ENCODE measurements at regions not wholly inside any gene's neighbourhood (a gene's known extent, or its start where the extent isn't known, plus 50 kb on each side); places are given as distances from the start of the nearest gene placed in this dataset.

DNA sequence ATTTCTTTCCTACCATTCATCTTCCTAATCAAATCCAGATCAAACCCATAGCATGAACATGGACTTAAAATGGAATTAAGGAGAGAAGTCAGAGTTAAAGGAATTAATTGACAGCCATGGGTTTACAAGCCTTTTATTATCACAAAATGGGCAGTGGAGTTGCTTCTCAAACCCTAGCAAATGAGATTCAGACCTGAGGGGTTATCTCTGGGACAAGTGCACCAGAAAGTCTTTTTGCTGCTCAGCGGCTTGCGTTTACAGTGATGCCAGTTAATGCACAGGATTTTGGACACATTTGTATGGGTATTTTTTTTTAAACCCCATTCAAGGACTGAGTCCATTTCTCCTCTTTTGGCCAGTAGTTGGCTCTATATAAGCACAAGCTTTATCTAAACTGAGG, 503.0 kb downstream of the EFNB2 start:
- DNase-seq (ENCODE audit: low spot score) = no peak
- in situ Hi-C loops (cut with MboI; ENCODE audit: low sequenced_read_pairs, unreplicated experiment) = no loop called here
- no peak for TF ChIP-seq CTCF (IDR thresholded peaks at IDR 0.05; ENCODE audit: borderline replicate concordance, control extremely low read depth, extremely low read depth, insufficient read depth, missing control alignments)

DNA sequence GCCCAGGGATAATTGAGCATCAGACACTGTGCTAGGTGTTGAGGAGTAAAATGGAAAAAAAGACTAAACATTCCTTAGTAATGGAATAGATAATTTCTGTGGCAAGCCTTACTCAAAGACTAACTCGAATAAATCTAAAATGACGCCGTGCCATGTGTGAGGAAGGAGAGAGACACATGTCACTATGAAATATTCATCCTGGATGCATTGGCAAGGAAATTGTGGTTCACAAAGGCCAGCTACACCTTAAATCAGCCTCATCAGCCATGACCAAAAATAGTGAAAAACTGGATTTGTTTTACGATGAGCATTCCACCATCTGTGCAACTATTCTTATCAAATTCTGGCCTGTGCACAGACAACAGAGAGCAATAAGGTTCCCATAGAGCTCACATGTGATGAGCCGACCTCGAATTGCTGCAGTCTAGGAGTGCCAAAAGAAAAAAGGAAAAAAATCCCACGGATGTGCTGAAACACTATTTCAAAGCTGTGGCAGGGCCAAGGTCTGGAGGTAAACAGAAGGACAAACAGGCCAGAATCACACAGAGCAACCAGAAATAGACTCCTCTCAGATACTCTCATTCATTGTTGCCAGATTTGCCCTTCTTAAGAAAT, 505.7 kb downstream of the EFNB2 start:
- DNase-seq (ENCODE audit: low spot score) = no peak
- no peak for TF ChIP-seq CTCF (IDR thresholded peaks at IDR 0.05; ENCODE audit: borderline replicate concordance, control extremely low read depth, extremely low read depth, insufficient read depth, missing control alignments)
- in situ Hi-C loops (cut with MboI; ENCODE audit: low sequenced_read_pairs, unreplicated experiment) = no loop called here

DNA sequence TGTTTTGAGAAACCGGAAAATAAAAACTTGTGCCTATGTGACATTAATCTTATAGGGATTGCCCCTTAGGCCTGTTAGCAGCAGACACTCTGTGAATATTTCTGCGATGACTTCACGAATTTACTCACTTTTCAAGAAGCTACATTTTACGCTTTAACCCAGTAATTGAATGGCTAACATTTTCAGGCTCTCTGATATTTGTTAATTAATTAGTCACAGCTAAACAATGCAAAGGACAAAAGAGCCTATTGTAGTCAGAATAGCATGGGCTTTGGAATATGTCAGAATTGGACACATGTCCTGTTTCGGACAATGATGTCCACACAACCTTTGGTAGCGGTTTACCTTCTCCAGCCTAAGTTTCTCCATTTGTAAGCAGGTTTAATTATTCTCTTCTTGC, 506.6 kb downstream of the EFNB2 start:
- DNase-seq (ENCODE audit: low spot score) = no peak
- TF ChIP-seq CTCF (IDR thresholded peaks at IDR 0.05; ENCODE audit: borderline replicate concordance, control extremely low read depth, extremely low read depth, insufficient read depth, missing control alignments) = no peak
- in situ Hi-C loops (cut with MboI; ENCODE audit: low sequenced_read_pairs, unreplicated experiment) = no loop called here

GRCh38 chr13:106011600-106011999, 523.9 kb downstream of the EFNB2 start:
- no peak for DNase-seq (ENCODE audit: low spot score)
- in situ Hi-C loops (cut with MboI; ENCODE audit: low sequenced_read_pairs, unreplicated experiment) = no loop called here

DNA sequence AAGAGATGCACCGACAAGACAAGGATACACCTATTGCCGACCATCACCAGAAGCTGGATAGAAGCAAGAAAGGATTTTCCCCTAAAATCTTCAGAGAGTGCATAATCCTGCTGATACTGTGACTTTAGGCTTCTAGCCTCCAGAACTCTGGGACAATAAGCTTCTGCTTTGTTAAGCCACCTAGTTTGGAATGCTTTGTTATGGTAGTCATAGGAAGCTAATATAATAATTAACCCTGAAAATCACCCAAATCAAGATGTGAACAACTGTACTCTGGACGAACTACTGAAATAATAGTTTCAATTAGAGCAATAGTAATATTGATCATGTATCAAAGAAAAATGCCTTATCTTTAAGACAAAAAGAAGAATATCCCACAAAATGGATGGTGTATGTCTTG, 524.6 kb downstream of the EFNB2 start:
- in situ Hi-C loops (cut with MboI; ENCODE audit: low sequenced_read_pairs, unreplicated experiment) = no loop called here
- no peak for DNase-seq (ENCODE audit: low spot score)
- no peak for TF ChIP-seq CTCF (IDR thresholded peaks at IDR 0.05; ENCODE audit: borderline replicate concordance, control extremely low read depth, extremely low read depth, insufficient read depth, missing control alignments)

More at GRCh38 chr13:106011600-106011999, 523.9 kb downstream of the EFNB2 start:
- no peak for TF ChIP-seq CTCF (IDR thresholded peaks at IDR 0.05; ENCODE audit: borderline replicate concordance, control extremely low read depth, extremely low read depth, insufficient read depth, missing control alignments)

- in situ Hi-C loops (cut with MboI; ENCODE audit: low sequenced_read_pairs, unreplicated experiment) = no loop called here
- TF ChIP-seq CTCF (IDR thresholded peaks at IDR 0.05; ENCODE audit: borderline replicate concordance, control extremely low read depth, extremely low read depth, insufficient read depth, missing control alignments) = no peak
Observed at GRCh38 chr13:106008540-106008939, 526.9 kb downstream of the EFNB2 start.

More at GRCh38 chr13:106008540-106008939, 526.9 kb downstream of the EFNB2 start:
- DNase-seq (ENCODE audit: low spot score) = no peak

All from GM13976 (cell line).